ENCODE measurements at regions not wholly inside any gene's neighbourhood (a gene's known extent, or its start where the extent isn't known, plus 50 kb on each side); places are given as distances from the start of the nearest gene placed in this dataset.

DNA sequence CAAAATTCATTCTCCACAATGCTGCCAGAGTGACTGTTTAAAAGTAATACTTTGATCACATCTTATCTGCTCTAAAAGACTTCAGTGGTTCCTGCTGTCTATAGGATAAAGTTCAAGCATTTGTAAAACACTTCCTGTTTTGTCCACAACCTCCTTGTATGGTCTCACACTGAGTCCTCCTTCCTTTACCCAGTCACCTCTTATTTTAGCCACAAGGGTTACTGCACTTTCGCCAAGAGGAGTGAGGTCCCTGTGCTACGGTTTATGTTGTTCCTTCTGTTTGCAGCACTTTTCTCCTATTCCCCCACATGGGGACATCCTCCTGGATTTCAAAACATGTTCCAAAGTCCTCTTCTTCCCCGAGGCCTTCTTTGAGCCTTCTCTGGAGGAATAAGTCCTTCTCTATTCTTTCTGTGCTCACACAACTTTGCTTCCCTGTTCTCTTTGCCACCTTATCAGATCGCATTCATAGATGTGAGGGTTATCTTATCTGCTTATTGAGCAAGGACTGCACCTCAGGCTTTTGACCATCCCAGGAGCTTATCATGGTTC, 112.2 kb upstream of the NABP1 start:
- no peak for TF ChIP-seq EZH2 (IDR thresholded peaks at IDR 0.05; ENCODE audit: low read length, missing control alignments)
- TF ChIP-seq, protein P1, sequence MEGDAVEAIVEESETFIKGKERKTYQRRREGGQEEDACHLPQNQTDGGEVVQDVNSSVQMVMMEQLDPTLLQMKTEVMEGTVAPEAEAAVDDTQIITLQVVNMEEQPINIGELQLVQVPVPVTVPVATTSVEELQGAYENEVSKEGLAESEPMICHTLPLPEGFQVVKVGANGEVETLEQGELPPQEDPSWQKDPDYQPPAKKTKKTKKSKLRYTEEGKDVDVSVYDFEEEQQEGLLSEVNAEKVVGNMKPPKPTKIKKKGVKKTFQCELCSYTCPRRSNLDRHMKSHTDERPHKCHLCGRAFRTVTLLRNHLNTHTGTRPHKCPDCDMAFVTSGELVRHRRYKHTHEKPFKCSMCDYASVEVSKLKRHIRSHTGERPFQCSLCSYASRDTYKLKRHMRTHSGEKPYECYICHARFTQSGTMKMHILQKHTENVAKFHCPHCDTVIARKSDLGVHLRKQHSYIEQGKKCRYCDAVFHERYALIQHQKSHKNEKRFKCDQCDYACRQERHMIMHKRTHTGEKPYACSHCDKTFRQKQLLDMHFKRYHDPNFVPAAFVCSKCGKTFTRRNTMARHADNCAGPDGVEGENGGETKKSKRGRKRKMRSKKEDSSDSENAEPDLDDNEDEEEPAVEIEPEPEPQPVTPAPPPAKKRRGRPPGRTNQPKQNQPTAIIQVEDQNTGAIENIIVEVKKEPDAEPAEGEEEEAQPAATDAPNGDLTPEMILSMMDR (conservative IDR thresholded peaks at IDR 0.05 in 1 of 2, IDR thresholded peaks at IDR 0.05 in 1 of 2; ENCODE audit: low read depth in 1 of 2, low read length in 2 of 2), result no peak
